CD4-positive, alpha-beta T cell treated with Interleukin-17A for 1 hour (primary cell): ENCODE measurements at regions not wholly inside any gene's neighbourhood (a gene's known extent, or its start where the extent isn't known, plus 50 kb on each side); places are given as distances from the start of the nearest gene placed in this dataset.

Experiments
- DNase-seq: peaks from one replicate; pipeline ENCODE4 v3.0.0-alpha.2; 2020

- DNase-seq: no peak
These were observed 54.5 kb upstream of the BMAL1 start for GRCh38 chr11:13223112-13223511.

DNA sequence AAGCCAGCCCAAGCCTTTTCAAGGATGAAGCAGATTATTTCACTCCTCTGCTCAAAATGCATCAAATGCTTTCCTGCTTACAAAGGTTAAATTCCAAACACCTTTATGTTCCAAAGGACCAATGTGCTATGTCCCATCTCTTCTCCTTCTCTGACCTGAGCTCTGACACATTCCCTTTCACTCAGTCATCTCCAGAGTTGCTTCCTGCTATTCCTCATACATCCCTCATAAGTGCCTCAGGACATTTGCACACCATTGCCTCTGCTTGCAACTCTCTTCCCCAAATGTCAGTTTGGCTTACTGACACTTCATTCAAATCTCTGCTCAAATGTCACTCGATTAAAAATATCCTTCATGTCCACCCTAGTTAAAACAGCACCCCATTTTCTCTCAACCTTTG, 53.3 kb upstream of the BMAL1 start:
- no peak for DNase-seq

DNA sequence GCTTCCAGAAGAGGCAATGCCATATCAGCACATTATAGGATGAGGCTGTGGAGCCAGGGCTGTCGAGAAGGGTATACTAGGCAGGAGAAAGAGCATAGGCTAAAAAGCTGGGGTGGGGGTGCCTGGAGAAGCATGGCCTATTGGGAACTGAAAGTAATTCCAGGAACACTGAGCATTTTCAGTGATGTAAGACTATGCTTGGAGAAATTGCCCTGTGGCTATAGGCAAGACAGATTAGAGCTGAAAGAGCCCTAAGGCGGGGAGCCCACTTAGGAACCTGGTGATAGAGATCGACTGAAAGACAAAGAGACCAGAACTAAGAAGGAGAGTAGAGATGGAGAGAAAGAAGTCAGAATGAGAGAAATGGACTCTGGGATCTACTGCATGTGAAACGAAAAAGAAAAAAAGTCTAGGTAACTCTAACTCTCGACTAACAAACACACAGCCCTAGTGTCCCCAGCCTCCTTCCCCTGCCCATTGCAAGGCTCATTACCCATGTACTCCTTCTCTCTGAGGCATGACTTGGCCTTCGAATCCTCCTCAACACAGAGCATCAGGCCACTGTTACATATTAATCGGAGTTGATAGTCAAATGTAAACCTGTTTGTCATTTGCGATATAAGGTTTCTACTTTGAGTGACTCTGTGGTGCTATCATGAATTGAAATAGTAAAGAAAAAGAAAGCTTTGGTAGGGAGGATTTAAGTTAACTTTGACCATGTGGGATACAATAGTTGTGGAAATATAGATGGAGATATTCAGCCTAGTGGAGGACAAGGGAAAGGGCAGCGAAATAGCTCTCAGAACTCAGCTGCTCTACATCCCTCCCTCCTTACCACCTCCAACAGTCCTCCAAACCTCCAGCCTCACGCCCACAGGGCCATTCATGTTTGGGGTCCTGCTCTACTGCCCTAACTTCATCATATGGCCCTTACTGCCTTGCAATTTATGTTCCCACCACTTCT, 52.3 kb upstream of the BMAL1 start:
- DNase-seq: no peak

DNA sequence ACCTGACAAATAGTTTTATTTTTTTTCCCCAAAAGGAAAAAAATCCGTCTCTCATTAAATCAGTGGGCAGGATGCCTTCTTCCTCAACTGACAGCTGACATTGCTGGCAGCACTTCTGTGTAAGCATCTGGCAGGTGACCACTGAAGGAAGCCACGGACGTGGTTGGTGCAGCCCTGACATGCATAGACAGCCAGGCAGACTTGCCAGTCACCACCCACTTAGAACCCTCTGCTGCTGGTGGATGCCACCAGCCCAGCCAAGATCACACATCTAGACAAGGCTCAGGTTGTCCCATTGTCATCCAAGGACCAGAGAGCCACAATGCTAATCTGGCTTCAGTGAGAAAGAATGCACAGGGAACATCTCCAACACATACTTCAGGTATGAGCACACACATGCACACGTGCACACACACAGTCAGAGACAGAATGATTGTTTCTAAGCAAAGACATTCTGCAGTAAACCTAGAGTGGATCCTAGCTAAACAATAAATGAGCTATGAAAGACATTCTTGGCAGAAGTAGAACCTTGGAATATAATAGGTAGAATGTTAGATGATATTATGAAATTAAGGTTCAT, 49.8 kb upstream of the BMAL1 start:
- no peak for DNase-seq
